ENCODE measurements at regions not wholly inside any gene's neighbourhood (a gene's known extent, or its start where the extent isn't known, plus 50 kb on each side); places are given as distances from the start of the nearest gene placed in this dataset.

- no peak for TF ChIP-seq CTCF (IDR thresholded peaks at IDR 0.05; ENCODE audit: poor library complexity)
- no peak for TF ChIP-seq EZH2 (IDR thresholded peaks at IDR 0.05; ENCODE audit: borderline replicate concordance)
Measured at GRCh38 chr11:70839851-70840250, 412.5 kb downstream of the SHANK2 start.
